NCI-H510A treated with DMSO at 0.1 percent for 48 hours (cell line): ENCODE measurements at regions not wholly inside any gene's neighbourhood (a gene's known extent, or its start where the extent isn't known, plus 50 kb on each side); places are given as distances from the start of the nearest gene placed in this dataset.
A peak's percentile ranks its signal among the peaks of the same experiment; 100 is the strongest.

Experiments used
- DNase-seq: peaks from one replicate; lab custom pipeline; 2025; lab: John Stamatoyannopoulos, UW

GRCh38 chr2:120607506-120607905, 128.2 kb upstream of the GLI2 start:
- DNase-seq: no peak

GRCh38 chr2:120607996-120608395, 127.7 kb upstream of the GLI2 start:
- no peak for DNase-seq

GRCh38 chr2:120609826-120610395, 125.8 kb upstream of the GLI2 start:
- DNase-seq: no peak

GRCh38 chr2:120611016-120611415, 124.7 kb upstream of the GLI2 start:
- no peak for DNase-seq

- DNase-seq: no peak
Measured at GRCh38 chr2:120611961-120612360, 123.7 kb upstream of the GLI2 start.

- DNase-seq: no peak
Measured at GRCh38 chr2:120612471-120612870, 123.2 kb upstream of the GLI2 start.

- no peak for DNase-seq
Measured at GRCh38 chr2:120612931-120613330, 122.7 kb upstream of the GLI2 start.

GRCh38 chr2:120613742-120614571, 121.7 kb upstream of the GLI2 start:
- no peak for DNase-seq

GRCh38 chr2:120614901-120615300, 120.8 kb upstream of the GLI2 start:
- DNase-seq: no peak

GRCh38 chr2:120616261-120616660, 119.4 kb upstream of the GLI2 start:
- no peak for DNase-seq

GRCh38 chr2:120617055-120617454, 118.6 kb upstream of the GLI2 start:
- DNase-seq: no peak

- DNase-seq: no peak
Measured at GRCh38 chr2:120618830-120619229, 116.8 kb upstream of the GLI2 start.

GRCh38 chr2:120619579-120619978, 116.1 kb upstream of the GLI2 start:
- DNase-seq: no peak

- DNase-seq: no peak
Measured at GRCh38 chr2:120620025-120620793, 115.5 kb upstream of the GLI2 start.

GRCh38 chr2:120622159-120622869, 113.4 kb upstream of the GLI2 start:
- no peak for DNase-seq

- DNase-seq: no peak
Measured at GRCh38 chr2:120622886-120623753, 112.5 kb upstream of the GLI2 start.

- DNase-seq: no peak
Measured at GRCh38 chr2:120624061-120624737, 111.5 kb upstream of the GLI2 start.

- DNase-seq: no peak
Measured at GRCh38 chr2:120624738-120625446, 110.8 kb upstream of the GLI2 start.

- peak; percentile 11 for DNase-seq
Measured at GRCh38 chr2:120625865-120626560, 109.7 kb upstream of the GLI2 start.
